Neural cell (in vitro differentiated cells): ENCODE measurements at regions not wholly inside any gene's neighbourhood (a gene's known extent, or its start where the extent isn't known, plus 50 kb on each side); places are given as distances from the start of the nearest gene placed in this dataset.

Source experiments
- H2AFZ ChIP-seq: fragments of 200-600, 300-800 bp; sonication (generic), shearing (Covaris generic); 2 replicates; pipeline ENCODE4 v1.6.0; 2014; ENCODE audit warnings: low read depth, mild to moderate bottlenecking, antibody characterized with exemption, low read length, moderate library complexity
- H3F3A ChIP-seq: fragments of 200-600 bp; shearing (Covaris generic); 2 replicates; pipeline ENCODE4 v1.6.1; 2016; ENCODE audit warnings: mild to moderate bottlenecking, moderate library complexity, mixed read lengths, antibody characterized with exemption, low read length; ENCODE audit not compliant: insufficient read depth, poor library complexity, severe bottlenecking
- H3K27ac ChIP-seq: fragments of 200-600, 300-800 bp; sonication (generic), shearing (Covaris generic); 2 replicates; pipeline ENCODE4 v1.5.1; 2014; ENCODE audit warnings: mild to moderate bottlenecking, low read length, moderate library complexity
- H3K27me3 ChIP-seq: fragments of 300-800, 200-600 bp; sonication (generic), shearing (Covaris generic); 2 replicates; pipeline ENCODE4 v1.6.0; 2014; ENCODE audit warnings: mild to moderate bottlenecking, low read depth, low read length, moderate library complexity; ENCODE audit not compliant: insufficient read depth
- H3K36me3 ChIP-seq: fragments of 300-800, 200-600 bp; sonication (generic), shearing (Covaris generic); 2 replicates; pipeline ENCODE4 v1.5.1; 2014; ENCODE audit warnings: mild to moderate bottlenecking, antibody characterized with exemption, low read length, moderate library complexity; ENCODE audit not compliant: insufficient read depth
- H3K4me2 ChIP-seq: fragments of 300-800, 200-600 bp; sonication (generic), shearing (Covaris generic); 2 replicates; pipeline ENCODE4 v1.6.0; 2014; ENCODE audit warnings: mild to moderate bottlenecking, low read length
- H3K4me3 ChIP-seq: fragments of 300-800, 200-600 bp; sonication (generic), shearing (Covaris generic); 2 replicates; pipeline ENCODE4 v1.5.1; 2014; ENCODE audit warnings: mild to moderate bottlenecking, low read length, moderate library complexity
- H3K79me2 ChIP-seq: fragments of 200-600 bp; shearing (Covaris generic); replicated peaks from 2 replicates; pipeline ENCODE4 v1.6.0; 2014; ENCODE audit warnings: mild to moderate bottlenecking, low read length, moderate library complexity; ENCODE audit not compliant: insufficient read depth
- H3K9ac ChIP-seq: fragments of 300-800, 200-600 bp; sonication (generic), shearing (Covaris generic); 2 replicates; pipeline ENCODE4 v1.6.1; 2016; ENCODE audit warnings: mild to moderate bottlenecking, low read length, mixed read lengths
- H3K9me2 ChIP-seq: fragments of 200-600 bp; shearing (Covaris generic); 2 replicates; pipeline ENCODE4 v1.6.1; 2016; ENCODE audit warnings: mild to moderate bottlenecking, low read length, mixed read lengths; ENCODE audit not compliant: insufficient read depth
- H3K9me3 ChIP-seq: fragments of 200-600, 300-800 bp; sonication (generic), shearing (Covaris generic); 2 replicates; pipeline ENCODE4 v1.6.1; 2016; ENCODE audit warnings: mild to moderate bottlenecking, mixed run types, low read length, moderate library complexity, mixed read lengths
- H4K20me1 ChIP-seq: fragments of 200-600 bp; shearing (Covaris generic); 2 replicates; pipeline ENCODE4 v1.6.1; 2016; ENCODE audit warnings: mild to moderate bottlenecking, mixed run types; ENCODE audit not compliant: insufficient read depth
- CTCF ChIP-seq: fragments of 450-650 bp; IDR thresholded peaks from 2 replicates; pipeline ENCODE4 v1.5.1; 2014; ENCODE audit warnings: antibody characterized with exemption, mild to moderate bottlenecking, moderate library complexity; ENCODE audit not compliant: poor library complexity, severe bottlenecking
- EP300 ChIP-seq: fragments of 450-650 bp; conservative IDR thresholded peaks from 2 replicates; pipeline ENCODE4 v1.6.1; 2014; ENCODE audit warnings: antibody characterized with exemption, mild to moderate bottlenecking, moderate library complexity; ENCODE audit not compliant: poor library complexity, severe bottlenecking
- EZH2 ChIP-seq: fragments of 200-600, 300-800 bp; shearing (Covaris generic), sonication (generic); IDR thresholded peaks from 2 replicates; pipeline ENCODE4 v1.6.1; 2014; ENCODE audit warnings: antibody characterized with exemption, low read length, borderline replicate concordance, mild to moderate bottlenecking; ENCODE audit not compliant: insufficient read depth, poor library complexity, severe bottlenecking
- MXI1 ChIP-seq: fragments of 450-650 bp; conservative IDR thresholded peaks from 2 replicates; pipeline ENCODE4 v1.6.1; 2014; ENCODE audit warnings: antibody characterized with exemption, mild to moderate bottlenecking; ENCODE audit not compliant: poor library complexity, severe bottlenecking
- POLR2AphosphoS5 ChIP-seq: IDR thresholded peaks from 2 replicates; pipeline ENCODE4 v1.6.1; 2012
- RAD21 ChIP-seq: fragments of 450-650 bp; conservative IDR thresholded peaks from 2 replicates; pipeline ENCODE4 v1.6.1; 2014; ENCODE audit warnings: antibody characterized with exemption, mild to moderate bottlenecking, moderate library complexity
- SMC3 ChIP-seq: fragments of 450-650 bp; conservative IDR thresholded peaks from 2 replicates; pipeline ENCODE4 v1.6.1; 2014; ENCODE audit warnings: antibody characterized with exemption, mild to moderate bottlenecking, moderate library complexity; ENCODE audit not compliant: poor library complexity
- TAF1 ChIP-seq: IDR thresholded peaks from 2 replicates; pipeline ENCODE4 v1.6.1; 2012; ENCODE audit warnings: low read depth
- TF ChIP-seq, protein P1 (sequence below): IDR thresholded peaks from 2 replicates; pipeline ENCODE4 v1.6.1; 2012; ENCODE audit warnings: borderline replicate concordance

GRCh38 chrX:69032601-69033000, 132.7 kb downstream of the PJA1 start:
- no peak overlapping the region for H3K9ac ChIP-seq
- no peak overlapping the region for H2AFZ ChIP-seq
- no peak overlapping the region for H3K27ac ChIP-seq
- no peaks in the 10 kb centered on the region for H3K27me3 ChIP-seq
- H3F3A ChIP-seq, result no peaks in the 10 kb centered on the region
- H3K4me2 ChIP-seq, result no peak overlapping the region
- no peak overlapping the region for H3K4me3 ChIP-seq
- H3K36me3 ChIP-seq, result no peaks in the 10 kb centered on the region
- no peaks in the 10 kb centered on the region for H3K9me2 ChIP-seq
- TF ChIP-seq TAF1 (no peak), RAD21 (no peak), EZH2 (no peak), POLR2AphosphoS5 (no peak), EP300 (no peak), CTCF (no peak), MXI1 (no peak), SMC3 (no peak)
- TF ChIP-seq, protein P1, sequence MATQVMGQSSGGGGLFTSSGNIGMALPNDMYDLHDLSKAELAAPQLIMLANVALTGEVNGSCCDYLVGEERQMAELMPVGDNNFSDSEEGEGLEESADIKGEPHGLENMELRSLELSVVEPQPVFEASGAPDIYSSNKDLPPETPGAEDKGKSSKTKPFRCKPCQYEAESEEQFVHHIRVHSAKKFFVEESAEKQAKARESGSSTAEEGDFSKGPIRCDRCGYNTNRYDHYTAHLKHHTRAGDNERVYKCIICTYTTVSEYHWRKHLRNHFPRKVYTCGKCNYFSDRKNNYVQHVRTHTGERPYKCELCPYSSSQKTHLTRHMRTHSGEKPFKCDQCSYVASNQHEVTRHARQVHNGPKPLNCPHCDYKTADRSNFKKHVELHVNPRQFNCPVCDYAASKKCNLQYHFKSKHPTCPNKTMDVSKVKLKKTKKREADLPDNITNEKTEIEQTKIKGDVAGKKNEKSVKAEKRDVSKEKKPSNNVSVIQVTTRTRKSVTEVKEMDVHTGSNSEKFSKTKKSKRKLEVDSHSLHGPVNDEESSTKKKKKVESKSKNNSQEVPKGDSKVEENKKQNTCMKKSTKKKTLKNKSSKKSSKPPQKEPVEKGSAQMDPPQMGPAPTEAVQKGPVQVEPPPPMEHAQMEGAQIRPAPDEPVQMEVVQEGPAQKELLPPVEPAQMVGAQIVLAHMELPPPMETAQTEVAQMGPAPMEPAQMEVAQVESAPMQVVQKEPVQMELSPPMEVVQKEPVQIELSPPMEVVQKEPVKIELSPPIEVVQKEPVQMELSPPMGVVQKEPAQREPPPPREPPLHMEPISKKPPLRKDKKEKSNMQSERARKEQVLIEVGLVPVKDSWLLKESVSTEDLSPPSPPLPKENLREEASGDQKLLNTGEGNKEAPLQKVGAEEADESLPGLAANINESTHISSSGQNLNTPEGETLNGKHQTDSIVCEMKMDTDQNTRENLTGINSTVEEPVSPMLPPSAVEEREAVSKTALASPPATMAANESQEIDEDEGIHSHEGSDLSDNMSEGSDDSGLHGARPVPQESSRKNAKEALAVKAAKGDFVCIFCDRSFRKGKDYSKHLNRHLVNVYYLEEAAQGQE, result no peak
- H4K20me1 ChIP-seq, result no peaks in the 10 kb centered on the region
- no peaks in the 10 kb centered on the region for H3K9me3 ChIP-seq
- H3K79me2 ChIP-seq, result no peaks in the 10 kb centered on the region

- Histone ChIP-seq H3K4me2 (no peak overlapping the region), H3K9ac (no peak overlapping the region), H3K79me2 (no peaks in the 10 kb centered on the region), H2AFZ (no peak overlapping the region), H3K27ac (no peak overlapping the region), H3K9me2 (no peaks in the 10 kb centered on the region), H3F3A (no peaks in the 10 kb centered on the region), H3K27me3 (no peaks in the 10 kb centered on the region), H3K9me3 (no peaks in the 10 kb centered on the region), H4K20me1 (no peaks in the 10 kb centered on the region), H3K36me3 (no peaks in the 10 kb centered on the region), H3K4me3 (no peak overlapping the region)
- TF ChIP-seq CTCF, result no peak
- TF ChIP-seq TAF1, result no peak
- no peak for TF ChIP-seq POLR2AphosphoS5
- TF ChIP-seq, protein P1, result no peak
- no peak for TF ChIP-seq EZH2
- no peak for TF ChIP-seq RAD21
- no peak for TF ChIP-seq MXI1
Measured at GRCh38 chrX:69031971-69032391, 133.3 kb downstream of the PJA1 start.
